H1 (cell line): ENCODE measurements at regions not wholly inside any gene's neighbourhood (a gene's known extent, or its start where the extent isn't known, plus 50 kb on each side); places are given as distances from the start of the nearest gene placed in this dataset.

Experiments used
- BCL11A ChIP-seq, 2 experiments: IDR thresholded peaks; one replicate each; pipeline ENCODE4 v1.6.1; 2011; ENCODE audit warnings: low read depth in 2 of 2, low read length in 2 of 2, mild to moderate bottlenecking in 2 of 2
- CEBPB ChIP-seq: IDR thresholded peaks from 2 replicates; pipeline ENCODE4 v1.6.1; 2012; ENCODE audit warnings: low read depth, low read length
- CHD2 ChIP-seq: IDR thresholded peaks from 2 replicates; pipeline ENCODE4 v1.6.1; 2012; ENCODE audit warnings: low read length, improper control_type of control experiment
- EZH2 ChIP-seq: fragments of 200-600 bp; sonication (generic); IDR thresholded peaks from 2 replicates; pipeline ENCODE4 v1.7.1; 2012; ENCODE audit warnings: low read depth, mild to moderate bottlenecking, moderate library complexity, low read length, inconsistent platforms; ENCODE audit not compliant: severe bottlenecking
- HDAC6 ChIP-seq: IDR thresholded peaks from one replicate; pipeline ENCODE4 v1.7.1; 2012; ENCODE audit warnings: low read depth, mild to moderate bottlenecking, inconsistent platforms, low read length, moderate library complexity
- NRF1 ChIP-seq: IDR thresholded peaks from 2 replicates; pipeline ENCODE4 v1.6.1; 2011; ENCODE audit warnings: mild to moderate bottlenecking, low read depth, low read length, improper control_type of control experiment
- POLR2A ChIP-seq, 2 experiments: IDR thresholded peaks; 1 replicate in 1 of 2; 2 replicates in 1 of 2; pipeline ENCODE4 v1.6.1; 2011; ENCODE audit warnings: low read depth in 2 of 2, low read length in 2 of 2, mild to moderate bottlenecking in 2 of 2; ENCODE audit errors: control extremely low read depth in 1 of 2
- POLR2AphosphoS5 ChIP-seq: IDR thresholded peaks from 2 replicates; pipeline ENCODE4 v1.6.1; 2011; ENCODE audit warnings: low read depth, low read length
- YY1 ChIP-seq: IDR thresholded peaks from 2 replicates; pipeline ENCODE4 v1.6.1; 2011; ENCODE audit warnings: low read depth, mild to moderate bottlenecking, low read length
- ZNF274 ChIP-seq: IDR thresholded peaks from 2 replicates; pipeline ENCODE4 v1.7.0; 2012; ENCODE audit warnings: low read length, borderline replicate concordance; ENCODE audit errors: extremely low read depth
- TF ChIP-seq, protein P1 (sequence below), 3 experiments: IDR thresholded peaks; 1 replicate in 2 of 3; 2 replicates in 1 of 3; pipeline versions ENCODE4 v1.5.1 to v1.6.1; 2011; ENCODE audit warnings: low read length in 3 of 3, mild to moderate bottlenecking in 3 of 3, inconsistent platforms in 2 of 3, low read depth in 1 of 3, moderate library complexity in 1 of 3; ENCODE audit not compliant: insufficient read depth in 1 of 3; ENCODE audit errors: control extremely low read depth in 1 of 3

DNA sequence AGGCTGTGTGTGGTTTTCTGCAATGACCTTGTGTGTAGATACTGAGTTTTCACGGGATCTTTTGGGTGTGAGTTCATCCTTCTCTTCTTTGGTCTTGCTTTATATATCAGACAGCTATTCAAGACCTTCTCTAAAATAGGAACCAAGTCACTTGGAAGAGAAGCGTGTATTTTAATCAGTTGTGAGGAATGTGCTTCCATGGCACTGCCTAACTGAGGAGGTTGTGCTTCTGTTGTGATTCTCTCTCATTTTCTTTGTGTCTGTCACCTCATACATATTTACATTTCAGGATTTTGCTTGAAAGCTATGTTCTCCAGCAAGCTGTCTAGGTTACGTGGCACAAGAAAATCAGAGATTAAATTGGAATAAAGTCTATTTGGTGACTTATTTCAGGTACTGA, 428.7 kb downstream of the QKI start:
- TF ChIP-seq POLR2A (IDR thresholded peaks at IDR 0.05; ENCODE audit: control extremely low read depth in 1 of 2, low read depth in 2 of 2, low read length in 2 of 2) (no peak), POLR2AphosphoS5 (no peak), EZH2 (no peak), YY1 (no peak), HDAC6 (no peak), NRF1 (no peak), BCL11A (IDR thresholded peaks at IDR 0.05; ENCODE audit: low read depth in 2 of 2, low read length in 2 of 2) (no peak), CHD2 (no peak), ZNF274 (no peak), CEBPB (no peak)
- TF ChIP-seq, protein P1, sequence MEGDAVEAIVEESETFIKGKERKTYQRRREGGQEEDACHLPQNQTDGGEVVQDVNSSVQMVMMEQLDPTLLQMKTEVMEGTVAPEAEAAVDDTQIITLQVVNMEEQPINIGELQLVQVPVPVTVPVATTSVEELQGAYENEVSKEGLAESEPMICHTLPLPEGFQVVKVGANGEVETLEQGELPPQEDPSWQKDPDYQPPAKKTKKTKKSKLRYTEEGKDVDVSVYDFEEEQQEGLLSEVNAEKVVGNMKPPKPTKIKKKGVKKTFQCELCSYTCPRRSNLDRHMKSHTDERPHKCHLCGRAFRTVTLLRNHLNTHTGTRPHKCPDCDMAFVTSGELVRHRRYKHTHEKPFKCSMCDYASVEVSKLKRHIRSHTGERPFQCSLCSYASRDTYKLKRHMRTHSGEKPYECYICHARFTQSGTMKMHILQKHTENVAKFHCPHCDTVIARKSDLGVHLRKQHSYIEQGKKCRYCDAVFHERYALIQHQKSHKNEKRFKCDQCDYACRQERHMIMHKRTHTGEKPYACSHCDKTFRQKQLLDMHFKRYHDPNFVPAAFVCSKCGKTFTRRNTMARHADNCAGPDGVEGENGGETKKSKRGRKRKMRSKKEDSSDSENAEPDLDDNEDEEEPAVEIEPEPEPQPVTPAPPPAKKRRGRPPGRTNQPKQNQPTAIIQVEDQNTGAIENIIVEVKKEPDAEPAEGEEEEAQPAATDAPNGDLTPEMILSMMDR (IDR thresholded peaks at IDR 0.05; ENCODE audit: control extremely low read depth in 1 of 3, insufficient read depth in 1 of 3, low read depth in 1 of 3, low read length in 3 of 3), result no peak
